Stimulated activated CD4-positive, alpha-beta T cell treated with anti-CD3 and anti-CD28 coated beads, Interleukin-4, amount 100 ng/mL, for 4 hours (primary cell): ENCODE measurements at regions not wholly inside any gene's neighbourhood (a gene's known extent, or its start where the extent isn't known, plus 50 kb on each side); places are given as distances from the start of the nearest gene placed in this dataset.

Experiments used
- DNase-seq, 2 experiments: peaks; one replicate each; pipeline ENCODE4 v3.0.0-alpha.2; 2020

GRCh38 chr2:7392076-7392787, 475.0 kb downstream of the RNF144A start:
- no peak for DNase-seq

- no peak for DNase-seq
These were observed 477.0 kb downstream of the RNF144A start for GRCh38 chr2:7394195-7394594.

GRCh38 chr2:7400628-7401027, 483.4 kb downstream of the RNF144A start:
- no peak for DNase-seq

- DNase-seq = no peak
These were observed 486.0 kb downstream of the RNF144A start for GRCh38 chr2:7403092-7403775.

- no peak for DNase-seq
These were observed 488.9 kb downstream of the RNF144A start for GRCh38 chr2:7405861-7406715.

- DNase-seq = no peak
These were observed 489.8 kb downstream of the RNF144A start for GRCh38 chr2:7407001-7407400.

- no peak for DNase-seq
These were observed 490.9 kb downstream of the RNF144A start for GRCh38 chr2:7407906-7408680.

- DNase-seq = no peak
These were observed 494.5 kb downstream of the RNF144A start for GRCh38 chr2:7411691-7412090.

- no peak for DNase-seq
These were observed 500.9 kb downstream of the RNF144A start for GRCh38 chr2:7417845-7418742.

- no peak for DNase-seq
These were observed 502.0 kb downstream of the RNF144A start for GRCh38 chr2:7419186-7419585.

- DNase-seq = no peak
These were observed 502.7 kb downstream of the RNF144A start for GRCh38 chr2:7419814-7420311.

- no peak for DNase-seq
These were observed 503.3 kb downstream of the RNF144A start for GRCh38 chr2:7420530-7420929.

- DNase-seq = no peak
These were observed 507.3 kb downstream of the RNF144A start for GRCh38 chr2:7424481-7424880.

- DNase-seq = no peak
These were observed 510.3 kb downstream of the RNF144A start for GRCh38 chr2:7427293-7428060.

- DNase-seq = no peak
These were observed 511.4 kb downstream of the RNF144A start for GRCh38 chr2:7428454-7429204.

GRCh38 chr2:7429733-7430132, 512.5 kb downstream of the RNF144A start:
- no peak for DNase-seq

- DNase-seq = no peak
These were observed 513.2 kb downstream of the RNF144A start for GRCh38 chr2:7430421-7430868.

- peak in 1 of 2 experiments; percentile 28 for DNase-seq
These were observed 513.8 kb downstream of the RNF144A start for GRCh38 chr2:7430869-7431641.

GRCh38 chr2:7432436-7432835, 515.2 kb downstream of the RNF144A start:
- no peak for DNase-seq
